ENCODE measurements at regions not wholly inside any gene's neighbourhood (a gene's known extent, or its start where the extent isn't known, plus 50 kb on each side); places are given as distances from the start of the nearest gene placed in this dataset.

GRCh38 chr3:182404031-182404430 is 389.3 kb upstream of the ATP11B start:
- TF ChIP-seq CTCF (IDR thresholded peaks at IDR 0.05) (no peak), POLR2A (IDR thresholded peaks at IDR 0.05) (no peak)

All from testis (tissue), 2 donors.